Right ventricle myocardium superior (tissue), 1 donor: ENCODE measurements at regions not wholly inside any gene's neighbourhood (a gene's known extent, or its start where the extent isn't known, plus 50 kb on each side); places are given as distances from the start of the nearest gene placed in this dataset.
A peak's percentile ranks its signal among the peaks of the same experiment; 100 is the strongest.

Source experiments
- ATAC-seq: fragments of 200-7000 bp; cut with Tn5 transposase; one replicate; pipeline ENCODE4 v1.9.1; 2020; ENCODE audit warnings: mild to moderate bottlenecking; ENCODE audit not compliant: poor library complexity
- DNase-seq: peaks from one replicate; pipeline ENCODE4 v3.0.0-alpha.2; 2020
- intact Hi-C: fragments of 100-400 bp; cut with DNase I; formaldehyde crosslinking; loops from one replicate; pipeline ENCODE4 v1.11.2; 2022
- donor health status: DM: no; HTN: yes; CAD: no; lungs with severe emphysema.

DNA sequence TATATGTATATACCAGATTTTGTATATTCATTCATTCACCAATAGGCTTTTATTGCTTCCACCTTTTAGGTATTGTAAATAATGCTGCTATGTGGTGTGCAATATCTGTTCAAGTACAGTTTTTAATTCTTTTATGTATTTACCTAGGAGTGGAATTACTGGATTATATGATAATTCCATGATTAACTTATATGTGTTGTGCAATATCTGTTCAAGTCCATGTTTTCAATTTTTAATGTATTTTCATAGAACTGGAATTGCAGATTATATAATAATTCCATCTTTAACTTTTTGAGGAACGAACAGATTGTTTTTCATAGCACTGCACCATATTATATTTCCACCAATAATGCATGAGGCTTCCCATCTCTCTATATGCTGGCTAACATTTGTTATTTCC lies 50.6 kb upstream of the L3MBTL4 start:
- no peak for DNase-seq
- intact Hi-C loops = no loop called here
- ATAC-seq = no peak

GRCh38 chr18:6476190-6476589 lies 61.5 kb upstream of the L3MBTL4 start:
- DNase-seq (no peak), ATAC-seq (no peak)
- intact Hi-C loops = loop anchor here (5.0 kb wide), 1 partner anchor 599 kb away; no protein-coding TSS in a partner anchor

GRCh38 chr18:6476880-6477279 lies 62.2 kb upstream of the L3MBTL4 start:
- intact Hi-C loops = loop anchor here (5.0 kb wide), 1 partner anchor 600 kb away; no protein-coding TSS in a partner anchor
- ATAC-seq = no peak
- DNase-seq = no peak

- intact Hi-C loops = loop anchor here (5.0 kb wide), 1 partner anchor 601 kb away; no protein-coding TSS in a partner anchor
- peak; percentile 35 for DNase-seq
Observed at GRCh38 chr18:6478121-6478520, 63.4 kb upstream of the L3MBTL4 start.

DNA sequence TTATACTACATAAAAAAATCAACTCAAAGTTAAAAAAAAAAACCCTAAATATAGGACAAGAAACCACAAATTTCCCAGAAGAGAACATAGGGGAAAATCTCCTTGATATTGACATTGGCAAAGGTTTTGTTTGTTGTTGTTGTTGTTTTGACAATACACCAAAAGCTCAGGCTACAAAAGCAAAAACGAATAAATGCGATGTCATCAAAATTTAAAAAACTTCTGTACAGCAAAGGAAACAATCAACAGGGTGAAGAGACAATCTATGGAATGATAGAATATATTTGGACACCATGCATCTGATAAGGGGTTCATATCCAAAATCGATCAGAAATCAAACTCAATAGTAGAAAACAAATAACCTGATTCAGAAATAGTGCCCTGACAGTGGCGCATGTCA lies 65.0 kb upstream of the L3MBTL4 start:
- ATAC-seq (no peak), DNase-seq (no peak)
- intact Hi-C loops = loop anchor here (5.0 kb wide), 2 partner anchors 602 to 612 kb away; no protein-coding TSS in a partner anchor

More at GRCh38 chr18:6478121-6478520, 63.4 kb upstream of the L3MBTL4 start:
- ATAC-seq = no peak

GRCh38 chr18:6482198-6482977 lies 67.7 kb upstream of the L3MBTL4 start:
- DNase-seq (peak; percentile 85), ATAC-seq (peak; percentile 99)
- intact Hi-C loops = loop anchor here (5.0 kb wide), 1 partner anchor 615 kb away; no protein-coding TSS in a partner anchor

- DNase-seq (no peak), ATAC-seq (no peak)
- intact Hi-C loops = loop anchor here (5.0 kb wide), 1 partner anchor 617 kb away; no protein-coding TSS in a partner anchor
Observed at GRCh38 chr18:6484659-6485058, 69.9 kb upstream of the L3MBTL4 start.

DNA sequence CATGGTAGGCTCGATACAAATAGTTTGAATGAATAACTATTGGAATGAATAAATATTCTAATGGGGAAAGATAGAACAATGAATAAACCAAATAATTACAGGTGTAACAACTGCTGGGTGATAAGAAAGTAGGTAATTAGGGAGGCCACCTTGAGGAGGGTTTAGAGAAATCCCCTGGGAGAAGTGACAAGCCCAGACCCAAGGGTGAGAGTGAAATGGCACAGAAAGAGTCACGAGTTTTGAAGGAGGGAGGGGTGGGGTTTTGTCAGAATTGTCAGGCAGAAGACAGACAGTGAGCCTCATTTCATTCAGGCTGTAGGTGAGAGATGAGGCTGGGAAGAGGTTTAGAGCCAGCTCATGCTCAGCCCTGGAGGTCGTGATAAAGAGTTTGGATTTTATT lies 71.6 kb upstream of the L3MBTL4 start:
- ATAC-seq (no peak), DNase-seq (no peak)
- intact Hi-C loops = no loop called here

DNA sequence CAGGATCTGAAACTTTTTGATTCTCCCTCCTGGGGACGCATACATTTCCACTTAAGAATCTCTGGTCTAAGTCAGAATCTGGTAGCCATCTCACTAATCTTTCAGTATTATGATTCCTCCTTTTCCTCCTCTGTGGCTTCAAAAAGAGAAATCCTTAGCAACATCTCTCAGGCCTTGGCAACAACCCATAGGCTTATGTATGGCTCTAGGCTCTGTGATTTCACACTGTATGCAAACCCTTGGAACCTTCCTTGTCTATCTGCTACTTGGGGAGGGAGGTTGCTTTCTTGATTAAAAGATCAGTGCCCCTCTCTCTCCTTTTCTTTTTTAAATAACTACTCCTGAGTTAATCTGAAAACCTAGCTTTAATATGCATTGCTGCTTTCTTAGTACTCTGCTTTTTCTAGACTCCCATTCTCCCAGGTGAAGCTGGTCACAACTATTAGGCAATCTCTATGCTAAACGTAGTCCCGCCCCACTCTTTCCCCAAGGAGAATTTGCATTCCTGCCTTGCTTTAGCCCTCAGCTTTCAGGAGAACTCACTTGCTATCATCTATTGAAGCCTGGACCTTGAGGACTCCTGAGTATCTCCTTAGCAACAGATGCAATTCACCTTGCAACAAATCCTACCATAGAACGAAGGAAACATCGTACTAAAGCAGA lies 72.2 kb upstream of the L3MBTL4 start:
- no peak for DNase-seq
- ATAC-seq = no peak
- intact Hi-C loops = no loop called here

DNA sequence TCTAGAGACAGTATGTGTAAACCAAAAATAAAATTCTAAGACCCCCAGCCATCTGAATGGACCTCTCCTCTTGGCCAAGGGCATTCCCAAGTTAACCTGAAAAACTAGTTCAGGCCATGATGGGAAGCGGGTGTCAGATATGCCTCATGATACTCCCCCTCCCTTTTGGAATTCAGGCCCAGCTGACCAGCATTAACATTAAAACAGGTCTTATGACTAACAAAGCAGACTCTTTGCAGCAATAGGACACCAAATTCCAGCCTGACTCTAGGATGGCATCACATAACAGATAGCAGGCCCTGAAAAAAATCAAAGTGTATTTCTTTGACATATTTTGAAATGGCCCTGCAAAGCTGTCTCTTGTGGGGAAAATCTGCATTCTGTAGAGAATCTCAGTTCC lies 73.3 kb upstream of the L3MBTL4 start:
- DNase-seq (no peak), ATAC-seq (no peak)
- intact Hi-C loops = no loop called here

GRCh38 chr18:6488956-6489355 lies 74.2 kb upstream of the L3MBTL4 start:
- DNase-seq = no peak
- intact Hi-C loops = no loop called here

GRCh38 chr18:6489977-6490376 lies 75.3 kb upstream of the L3MBTL4 start:
- intact Hi-C loops = no loop called here
- ATAC-seq (no peak), DNase-seq (no peak)

More at GRCh38 chr18:6488956-6489355, 74.2 kb upstream of the L3MBTL4 start:
- no peak for ATAC-seq

GRCh38 chr18:6493194-6493593 lies 78.5 kb upstream of the L3MBTL4 start:
- ATAC-seq (no peak), DNase-seq (no peak)
- intact Hi-C loops = no loop called here

- ATAC-seq = no peak
- intact Hi-C loops = no loop called here
- DNase-seq = no peak
Observed at GRCh38 chr18:6495536-6495935, 80.8 kb upstream of the L3MBTL4 start.

- intact Hi-C loops = no loop called here
- ATAC-seq = no peak
- no peak for DNase-seq
Observed at GRCh38 chr18:6497543-6497942, 82.8 kb upstream of the L3MBTL4 start.

DNA sequence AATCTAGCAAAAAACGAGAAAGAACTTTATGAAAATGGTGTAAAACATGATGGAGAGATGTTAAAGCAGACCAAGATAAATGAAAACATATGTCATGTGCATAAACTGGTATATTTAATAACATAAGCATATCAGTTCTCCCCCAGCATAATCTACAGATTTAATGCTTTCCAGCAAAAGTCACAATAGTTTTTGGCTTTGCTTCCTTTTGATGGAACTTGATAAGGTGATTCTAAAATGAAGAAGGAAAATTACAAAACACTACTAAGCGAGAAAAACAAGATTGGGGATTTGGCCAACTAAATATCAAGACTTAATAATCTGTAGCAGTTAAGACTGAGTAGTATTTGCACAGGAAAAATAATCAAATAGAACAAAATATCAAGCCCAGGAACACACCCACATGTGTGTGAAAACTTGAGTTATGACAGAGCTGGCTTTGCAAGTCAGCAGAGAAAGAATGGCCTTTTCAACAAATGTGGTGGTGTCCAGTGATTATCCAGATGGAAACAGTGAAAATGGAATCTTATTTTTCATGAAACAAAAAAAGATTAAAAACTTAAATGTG lies 83.7 kb upstream of the L3MBTL4 start:
- DNase-seq (no peak), ATAC-seq (no peak)
- intact Hi-C loops = no loop called here

DNA sequence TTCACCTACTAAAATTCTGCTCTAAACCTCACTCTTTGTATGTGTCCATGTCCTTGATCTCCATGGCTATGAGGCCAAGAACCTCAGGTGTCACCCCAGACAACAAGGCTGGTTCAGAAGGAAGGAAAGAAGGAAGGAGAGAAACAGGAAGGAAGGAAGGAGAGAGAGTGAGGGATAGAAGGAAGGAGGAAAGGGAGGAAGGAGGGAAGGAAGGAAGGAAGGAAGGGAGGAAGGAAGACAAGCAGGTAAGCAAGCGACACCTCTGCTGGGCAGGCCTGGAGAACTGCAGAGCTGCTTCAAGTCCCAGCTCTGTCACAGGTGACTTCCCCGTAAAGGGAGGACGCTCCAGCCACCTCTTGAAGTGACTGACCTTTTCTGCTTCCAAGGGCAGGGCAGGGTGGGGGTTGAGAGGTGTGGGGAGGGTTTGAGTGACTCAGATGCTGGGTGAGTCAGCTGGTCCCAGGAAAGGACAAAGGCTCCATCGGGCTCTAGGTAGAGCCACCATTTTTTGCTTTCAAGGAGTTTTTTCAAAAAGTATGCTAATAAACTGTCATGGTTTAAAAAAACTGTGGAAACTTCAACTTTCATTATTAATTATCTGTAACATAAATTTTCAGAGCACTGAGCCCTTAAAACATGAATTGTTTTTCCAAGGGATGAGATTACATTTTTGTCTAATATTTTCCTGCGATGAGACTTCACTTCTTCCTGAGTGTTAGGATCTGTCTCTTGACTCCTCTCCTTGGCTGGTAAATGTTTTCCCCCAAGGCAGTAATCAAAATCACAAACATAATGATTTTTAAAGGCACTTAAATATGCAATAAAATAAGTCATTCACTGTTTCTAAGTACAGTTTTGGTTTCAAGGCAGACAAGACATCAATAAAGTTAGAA lies 90.1 kb upstream of the L3MBTL4 start:
- no peak for DNase-seq
- no peak for ATAC-seq
- intact Hi-C loops = no loop called here

DNA sequence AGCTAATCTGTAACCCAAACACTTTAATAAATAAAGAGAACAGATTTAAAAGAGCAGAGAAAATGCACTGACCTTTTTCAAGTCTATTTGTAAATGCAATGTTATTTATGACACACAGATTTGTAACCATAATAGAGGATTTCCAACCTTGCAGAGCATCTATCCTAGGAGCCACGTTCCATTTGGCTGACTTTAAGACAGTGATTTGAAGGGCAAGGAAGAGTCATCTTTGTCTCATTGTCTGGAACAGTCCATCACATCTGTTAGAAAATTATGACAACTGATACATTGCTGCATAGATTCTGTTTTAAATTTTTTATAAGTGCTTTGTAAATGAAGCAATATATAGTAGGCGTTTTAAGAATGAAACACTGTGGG lies 90.8 kb upstream of the L3MBTL4 start:
- intact Hi-C loops = no loop called here
- ATAC-seq (no peak), DNase-seq (no peak)

DNA sequence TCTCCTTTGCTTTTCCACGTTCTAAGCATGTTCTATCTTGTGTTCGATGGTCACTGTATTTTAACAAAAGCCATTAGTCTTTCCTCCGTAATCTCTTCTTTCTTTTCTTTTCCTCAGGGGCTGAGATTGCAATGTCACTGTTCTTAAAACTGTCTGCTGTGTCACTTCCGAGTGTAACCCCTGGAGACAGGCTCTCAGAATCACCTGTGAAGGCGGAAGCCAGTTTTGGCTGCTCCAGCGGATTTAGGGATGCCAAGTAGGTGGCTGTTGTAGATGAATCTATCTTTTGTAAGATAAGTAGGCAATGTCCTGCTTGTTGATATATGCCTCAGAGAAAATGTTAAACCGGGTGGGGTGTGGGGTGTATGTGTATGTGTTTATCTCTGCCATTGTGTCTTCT lies 94.7 kb upstream of the L3MBTL4 start:
- DNase-seq (no peak), ATAC-seq (no peak)
- intact Hi-C loops = no loop called here
